Lower lobe of right lung (tissue), 2 donors: ENCODE measurements at regions not wholly inside any gene's neighbourhood (a gene's known extent, or its start where the extent isn't known, plus 50 kb on each side); places are given as distances from the start of the nearest gene placed in this dataset.

ENCODE experiments used
- ATAC-seq, 2 donors: fragments of 200-7000 bp; cut with Tn5 transposase; one replicate each; pipeline ENCODE4 v1.9.1; 2020 to 2022; ENCODE audit warnings: mild to moderate bottlenecking in 2 of 2, moderate library complexity in 2 of 2
- DNase-seq: peaks from one replicate; pipeline ENCODE4 v3.0.0-alpha.2; 2020
- H3K27ac ChIP-seq: fragments of 200-600 bp; one replicate; pipeline ENCODE4 v1.8.0; 2022
- H3K27me3 ChIP-seq: fragments of 200-600 bp; one replicate; pipeline ENCODE4 v1.8.0; 2022; ENCODE audit warnings: low read depth
- H3K36me3 ChIP-seq: fragments of 200-600 bp; one replicate; pipeline ENCODE4 v1.8.0; 2022; ENCODE audit warnings: mild to moderate bottlenecking
- H3K4me1 ChIP-seq: fragments of 200-600 bp; one replicate; pipeline ENCODE4 v1.8.0; 2022
- H3K4me3 ChIP-seq: fragments of 200-600 bp; one replicate; pipeline ENCODE4 v1.8.0; 2022; ENCODE audit warnings: mild to moderate bottlenecking
- H3K9me3 ChIP-seq: fragments of 200-600 bp; one replicate; pipeline ENCODE4 v1.8.0; 2022
- intact Hi-C: fragments of 100-400 bp; cut with DNase I; formaldehyde crosslinking; loops from one replicate; pipeline ENCODE4 v1.11.0; 2022
- TF ChIP-seq, protein P1 (sequence below): fragments of 200-600 bp; IDR thresholded peaks from one replicate; pipeline ENCODE4 v1.8.0; 2022; ENCODE audit warnings: antibody characterized with exemption, mild to moderate bottlenecking
- donor health status: DM: no; HTN: yes; CAD: no; lungs with severe emphysema.

DNA sequence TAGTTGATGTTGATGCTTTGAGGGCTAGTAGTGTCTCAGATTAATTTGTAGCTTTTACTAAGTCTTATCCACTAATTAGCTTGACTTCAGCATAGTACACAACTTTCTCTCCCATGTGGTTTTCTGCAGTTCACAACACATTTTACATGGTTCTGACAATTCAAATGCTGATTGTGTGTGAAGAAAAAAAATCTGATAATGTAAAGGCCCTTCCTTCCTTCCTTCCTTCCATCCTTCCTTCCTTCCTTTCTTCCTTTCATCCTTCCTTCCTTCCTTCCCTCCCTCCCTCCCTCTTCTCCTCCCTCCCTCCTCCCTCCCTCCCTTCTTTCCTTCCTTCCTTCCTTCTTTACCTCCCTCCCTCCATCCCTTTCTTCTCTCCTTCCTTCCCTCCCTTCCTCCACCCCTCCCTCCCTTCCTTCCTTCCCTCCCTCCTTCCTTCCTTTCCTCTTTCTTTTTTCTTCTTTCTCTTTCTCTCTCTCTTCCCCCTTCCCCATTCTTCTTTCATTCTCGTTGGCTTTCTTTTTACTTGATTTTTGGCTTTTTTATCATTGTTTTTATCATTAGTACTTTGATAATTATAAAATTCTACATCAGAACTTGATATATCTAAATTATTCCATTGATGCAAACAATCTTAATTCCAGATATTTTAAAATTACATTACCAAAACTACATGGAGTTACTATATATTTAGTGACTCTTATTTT lies 1415.6 kb downstream of the LRFN5 start:
- no peaks in the 10 kb centered on the region for H3K4me1 ChIP-seq
- H3K36me3 ChIP-seq: no peaks in the 10 kb centered on the region
- H3K4me3 ChIP-seq: no peak overlapping the region
- intact Hi-C loops: no loop called here
- DNase-seq (no peak), ATAC-seq (no peak)
- TF ChIP-seq, protein P1, sequence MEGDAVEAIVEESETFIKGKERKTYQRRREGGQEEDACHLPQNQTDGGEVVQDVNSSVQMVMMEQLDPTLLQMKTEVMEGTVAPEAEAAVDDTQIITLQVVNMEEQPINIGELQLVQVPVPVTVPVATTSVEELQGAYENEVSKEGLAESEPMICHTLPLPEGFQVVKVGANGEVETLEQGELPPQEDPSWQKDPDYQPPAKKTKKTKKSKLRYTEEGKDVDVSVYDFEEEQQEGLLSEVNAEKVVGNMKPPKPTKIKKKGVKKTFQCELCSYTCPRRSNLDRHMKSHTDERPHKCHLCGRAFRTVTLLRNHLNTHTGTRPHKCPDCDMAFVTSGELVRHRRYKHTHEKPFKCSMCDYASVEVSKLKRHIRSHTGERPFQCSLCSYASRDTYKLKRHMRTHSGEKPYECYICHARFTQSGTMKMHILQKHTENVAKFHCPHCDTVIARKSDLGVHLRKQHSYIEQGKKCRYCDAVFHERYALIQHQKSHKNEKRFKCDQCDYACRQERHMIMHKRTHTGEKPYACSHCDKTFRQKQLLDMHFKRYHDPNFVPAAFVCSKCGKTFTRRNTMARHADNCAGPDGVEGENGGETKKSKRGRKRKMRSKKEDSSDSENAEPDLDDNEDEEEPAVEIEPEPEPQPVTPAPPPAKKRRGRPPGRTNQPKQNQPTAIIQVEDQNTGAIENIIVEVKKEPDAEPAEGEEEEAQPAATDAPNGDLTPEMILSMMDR: no peak
- H3K27ac ChIP-seq: no peak overlapping the region
- H3K27me3 ChIP-seq: no peaks in the 10 kb centered on the region
- H3K9me3 ChIP-seq: no peaks in the 10 kb centered on the region

DNA sequence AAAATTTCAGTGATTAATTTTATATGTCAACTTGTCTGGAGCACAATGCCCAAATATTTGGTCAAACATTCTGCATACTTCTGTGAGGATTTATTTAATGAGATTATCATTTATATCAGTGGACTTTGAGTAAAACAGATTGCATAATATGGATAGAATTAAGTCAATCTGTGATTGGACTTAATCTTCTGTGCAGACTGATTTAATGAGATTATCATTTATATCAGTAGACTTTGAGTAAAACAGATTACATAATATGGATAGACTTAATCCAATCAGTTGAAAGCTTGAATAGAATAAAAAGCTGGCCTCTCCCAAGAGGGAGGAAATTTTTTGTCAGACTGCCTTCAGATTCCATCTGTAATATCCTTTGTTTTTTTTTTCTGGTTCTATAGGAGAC lies 1413.2 kb downstream of the LRFN5 start:
- H3K4me3 ChIP-seq: no peak overlapping the region
- H3K27ac ChIP-seq: no peak overlapping the region
- H3K27me3 ChIP-seq: no peaks in the 10 kb centered on the region
- H3K4me1 ChIP-seq: no peaks in the 10 kb centered on the region
- H3K36me3 ChIP-seq: no peaks in the 10 kb centered on the region
- no peak for ATAC-seq
- no peaks in the 10 kb centered on the region for H3K9me3 ChIP-seq
- TF ChIP-seq, protein P1: no peak
- no peak for DNase-seq
- intact Hi-C loops: no loop called here

DNA sequence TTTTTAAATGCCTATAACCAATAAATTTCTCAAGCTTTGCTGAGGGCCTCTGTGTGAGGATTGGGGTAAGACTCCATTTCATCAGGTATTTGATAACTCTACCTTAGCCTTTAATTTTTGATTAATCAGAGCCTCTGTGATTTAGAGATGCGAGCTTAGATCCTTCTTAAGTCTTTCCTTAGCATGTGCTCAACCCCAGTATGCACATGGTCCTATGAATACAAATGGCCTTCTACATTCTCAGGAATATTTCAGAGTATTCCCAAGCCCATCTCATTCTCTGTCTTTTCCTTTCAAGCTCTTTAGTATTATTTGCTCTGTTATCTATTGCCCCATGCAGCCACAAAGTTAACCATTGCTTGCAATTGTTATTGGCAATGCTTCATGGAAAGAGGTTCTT lies 1407.7 kb downstream of the LRFN5 start:
- Histone ChIP-seq H3K4me3 (no peak overlapping the region), H3K4me1 (no peaks in the 10 kb centered on the region), H3K36me3 (no peaks in the 10 kb centered on the region), H3K27me3 (no peaks in the 10 kb centered on the region), H3K27ac (no peak overlapping the region), H3K9me3 (peaks cover 8% of the 10 kb centered on the region)
- intact Hi-C loops: no loop called here
- no peak for DNase-seq
- TF ChIP-seq, protein P1: no peak
- ATAC-seq: no peak

DNA sequence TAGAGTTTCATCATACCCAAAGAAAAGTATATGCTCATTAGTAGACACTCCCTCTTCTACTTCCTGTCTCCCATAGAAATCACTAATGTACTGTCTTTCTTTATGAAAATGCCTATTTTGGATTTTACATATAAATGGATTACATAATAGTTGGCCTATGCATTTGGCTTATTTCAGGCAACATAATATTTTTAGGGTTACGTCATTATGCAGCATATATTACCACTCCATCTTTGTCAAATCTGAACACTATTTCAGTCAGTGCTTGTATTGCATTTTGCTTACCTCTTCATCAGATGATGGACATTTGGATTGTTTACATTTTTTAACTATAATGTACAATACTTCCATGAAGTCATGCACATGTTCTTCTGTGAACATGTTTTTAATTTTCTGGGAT lies 1406.1 kb downstream of the LRFN5 start:
- no peak overlapping the region for H3K27ac ChIP-seq
- DNase-seq: no peak
- ATAC-seq: no peak
- intact Hi-C loops: no loop called here
- no peaks in the 10 kb centered on the region for H3K4me1 ChIP-seq
- peaks cover 8% of the 10 kb centered on the region for H3K9me3 ChIP-seq
- TF ChIP-seq, protein P1: no peak
- H3K27me3 ChIP-seq: no peaks in the 10 kb centered on the region
- H3K4me3 ChIP-seq: no peak overlapping the region
- no peaks in the 10 kb centered on the region for H3K36me3 ChIP-seq

DNA sequence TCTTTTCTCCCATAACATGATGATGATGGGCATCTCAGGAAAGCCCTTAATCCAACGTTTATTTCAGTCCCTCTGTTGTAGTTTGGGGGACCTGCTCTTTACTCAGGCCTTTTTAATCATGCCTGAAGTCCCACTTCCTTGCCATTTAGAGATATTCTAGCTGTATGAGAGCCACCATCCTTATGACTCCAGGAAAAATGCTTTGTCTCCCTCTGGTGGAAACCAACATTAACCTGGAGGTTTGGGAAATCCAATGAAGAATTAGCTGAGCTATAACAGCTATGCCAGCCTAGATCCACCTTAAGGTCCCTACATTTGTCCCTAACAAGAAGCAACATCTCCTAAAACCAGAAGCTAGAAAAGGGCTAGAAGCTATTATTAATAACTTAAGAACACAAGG lies 1399.1 kb downstream of the LRFN5 start:
- TF ChIP-seq, protein P1: no peak
- Histone ChIP-seq H3K36me3 (no peaks in the 10 kb centered on the region), H3K9me3 (peaks cover 29% of the 10 kb centered on the region), H3K27me3 (no peaks in the 10 kb centered on the region), H3K4me3 (no peak overlapping the region), H3K27ac (no peak overlapping the region), H3K4me1 (no peaks in the 10 kb centered on the region)
- DNase-seq (no peak), ATAC-seq (no peak)
- intact Hi-C loops: no loop called here
